ENCODE measurements at regions not wholly inside any gene's neighbourhood (a gene's known extent, or its start where the extent isn't known, plus 50 kb on each side); places are given as distances from the start of the nearest gene placed in this dataset.

- no peak for TF ChIP-seq PATZ1 (CRISPR knock-in tag; IDR thresholded peaks at IDR 0.05; ENCODE audit: borderline replicate concordance)
- ATAC-seq = no peak
These were observed 83.0 kb upstream of the TGFBR2 start for GRCh38 chr3:30523366-30523765.

- no peak for ATAC-seq
- no peak for TF ChIP-seq ARNTL (CRISPR knock-in tag; IDR thresholded peaks at IDR 0.05; ENCODE audit: borderline replicate concordance, low read depth)
- TF ChIP-seq CSRNP3 (CRISPR knock-in tag; IDR thresholded peaks at IDR 0.05) = no peak
- no peak for TF ChIP-seq ESRRG (CRISPR knock-in tag; IDR thresholded peaks at IDR 0.05)
- TF ChIP-seq SNAI2 (CRISPR knock-in tag; IDR thresholded peaks at IDR 0.05) = no peak
- no peak for TF ChIP-seq TOX (CRISPR knock-in tag; IDR thresholded peaks at IDR 0.05; ENCODE audit: borderline replicate concordance)
- no peak for TF ChIP-seq ZNF8 (CRISPR knock-in tag; IDR thresholded peaks at IDR 0.05)
- TF ChIP-seq RARB (CRISPR knock-in tag; IDR thresholded peaks at IDR 0.05) = no peak
- no peak for TF ChIP-seq GLIS3 (CRISPR knock-in tag; IDR thresholded peaks at IDR 0.05)
- TF ChIP-seq TCF4 (CRISPR knock-in tag; IDR thresholded peaks at IDR 0.05; ENCODE audit: borderline replicate concordance) = no peak
- TF ChIP-seq TSHZ2 (CRISPR knock-in tag; IDR thresholded peaks at IDR 0.05) = no peak
- no peak for TF ChIP-seq ZNF70 (CRISPR knock-in tag; IDR thresholded peaks at IDR 0.05)
- TF ChIP-seq CSDC2 (CRISPR knock-in tag; IDR thresholded peaks at IDR 0.05) = no peak
These were observed 81.9 kb upstream of the TGFBR2 start for GRCh38 chr3:30524357-30525040.

- TF ChIP-seq GLIS3 (CRISPR knock-in tag; IDR thresholded peaks at IDR 0.05) = no peak
- TF ChIP-seq CSRNP3 (CRISPR knock-in tag; IDR thresholded peaks at IDR 0.05) = no peak
- TF ChIP-seq OSR1 (CRISPR knock-in tag; IDR thresholded peaks at IDR 0.05) = no peak
- TF ChIP-seq ESRRG (CRISPR knock-in tag; IDR thresholded peaks at IDR 0.05) = no peak
- TF ChIP-seq ZNF8 (CRISPR knock-in tag; IDR thresholded peaks at IDR 0.05) = no peak
- no peak for TF ChIP-seq TOX (CRISPR knock-in tag; IDR thresholded peaks at IDR 0.05; ENCODE audit: borderline replicate concordance)
- no peak for TF ChIP-seq BACH2 (CRISPR knock-in tag; IDR thresholded peaks at IDR 0.05; ENCODE audit: borderline replicate concordance)
- no peak for TF ChIP-seq ZFP3 (CRISPR knock-in tag; IDR thresholded peaks at IDR 0.05)
- TF ChIP-seq ZC3H10 (CRISPR knock-in tag; IDR thresholded peaks at IDR 0.05) = no peak
These were observed 80.4 kb upstream of the TGFBR2 start for GRCh38 chr3:30526031-30526430.

GRCh38 chr3:30527186-30527585, 79.2 kb upstream of the TGFBR2 start:
- no peak for ATAC-seq
- no peak for TF ChIP-seq ISL1 (CRISPR knock-in tag; IDR thresholded peaks at IDR 0.05)
- no peak for TF ChIP-seq SNAI2 (CRISPR knock-in tag; IDR thresholded peaks at IDR 0.05)
- TF ChIP-seq BACH2 (CRISPR knock-in tag; IDR thresholded peaks at IDR 0.05; ENCODE audit: borderline replicate concordance) = no peak
- TF ChIP-seq GLIS3 (CRISPR knock-in tag; IDR thresholded peaks at IDR 0.05) = no peak
- no peak for TF ChIP-seq OSR1 (CRISPR knock-in tag; IDR thresholded peaks at IDR 0.05)
- no peak for TF ChIP-seq RARB (CRISPR knock-in tag; IDR thresholded peaks at IDR 0.05)
- no peak for TF ChIP-seq ESRRG (CRISPR knock-in tag; IDR thresholded peaks at IDR 0.05)
- TF ChIP-seq TSHZ2 (CRISPR knock-in tag; IDR thresholded peaks at IDR 0.05) = no peak
- no peak for TF ChIP-seq CSDC2 (CRISPR knock-in tag; IDR thresholded peaks at IDR 0.05)
- TF ChIP-seq ZNF565 (CRISPR knock-in tag; conservative IDR thresholded peaks at IDR 0.05; ENCODE audit: low read depth) = no peak
- no peak for TF ChIP-seq ARNTL (CRISPR knock-in tag; IDR thresholded peaks at IDR 0.05; ENCODE audit: borderline replicate concordance, low read depth)

More at GRCh38 chr3:30526031-30526430, 80.4 kb upstream of the TGFBR2 start:
- no peak for ATAC-seq

Data from SK-N-SH treated with all-trans-retinoic acid at 6 μM for 48 hours (cell line).